HG03469 (cell line): ENCODE measurements at regions not wholly inside any gene's neighbourhood (a gene's known extent, or its start where the extent isn't known, plus 50 kb on each side); places are given as distances from the start of the nearest gene placed in this dataset.

Source experiments
- ATAC-seq: cut with Tn5 transposase; IDR thresholded peaks from one replicate; pipeline ENCODE4 v1.9.1; 2021; ENCODE audit warnings: mild to moderate bottlenecking, moderate library complexity, moderate number of reproducible peaks; ENCODE audit not compliant: unreplicated experiment

DNA sequence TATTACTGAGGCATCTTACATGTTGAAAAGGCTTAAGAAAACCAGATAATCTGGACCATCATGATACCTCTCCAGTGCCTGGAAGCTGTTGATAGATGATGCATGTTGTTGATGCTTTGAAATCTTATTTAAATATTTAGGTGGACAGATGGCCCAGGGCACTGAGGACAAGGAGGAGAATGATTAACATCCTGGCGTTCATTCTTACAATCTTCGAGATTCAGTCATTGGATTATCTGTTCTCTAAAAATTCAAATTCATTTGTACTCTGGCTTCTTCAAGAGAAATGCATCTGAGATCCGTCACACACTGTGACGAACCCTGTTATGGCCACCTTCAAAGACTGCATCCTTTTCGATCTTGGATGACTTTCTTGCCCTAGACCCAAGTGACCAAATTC is 121.3 kb upstream of the IGF1 start:
- ATAC-seq: no peak

DNA sequence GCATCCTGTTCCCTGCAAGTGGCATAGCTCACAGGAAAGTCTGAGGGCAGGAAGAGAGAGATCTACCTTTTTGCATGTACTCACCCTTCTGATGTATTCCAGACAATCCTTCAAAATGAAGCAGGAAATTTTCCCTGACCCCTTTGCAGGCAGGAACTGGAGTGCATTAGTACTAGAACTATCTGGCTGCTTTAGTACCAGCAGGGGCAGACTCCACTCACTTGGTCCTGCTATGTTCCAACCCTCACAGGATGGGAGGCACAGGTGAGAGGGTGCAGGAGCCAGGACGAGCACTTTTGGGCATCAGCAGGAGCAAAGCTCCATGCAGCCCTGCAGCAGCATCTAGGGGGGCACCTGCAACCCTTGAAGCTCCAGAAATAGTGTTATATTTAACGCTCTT is 116.3 kb upstream of the IGF1 start:
- ATAC-seq: no peak

DNA sequence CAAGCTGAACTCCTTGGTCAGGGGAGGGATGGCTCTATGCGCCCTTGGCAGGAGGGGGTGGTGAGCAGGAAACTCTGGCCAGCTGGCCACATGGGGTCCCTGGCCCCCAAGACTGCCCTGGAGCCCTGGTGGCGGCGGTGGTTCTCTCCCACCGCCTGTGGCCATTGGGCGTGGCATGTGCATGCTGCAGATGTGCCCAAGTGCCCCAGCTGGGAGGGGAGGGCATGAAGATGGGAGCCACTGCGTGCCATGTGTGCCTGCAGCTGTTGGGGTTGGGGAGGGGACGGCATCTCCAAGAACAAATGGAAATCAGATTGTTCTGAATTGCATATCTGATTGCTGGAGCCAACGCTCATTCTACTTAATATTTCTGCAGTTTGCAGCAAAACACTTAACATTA is 115.7 kb upstream of the IGF1 start:
- no peak for ATAC-seq

- ATAC-seq: no peak
These were observed 115.0 kb upstream of the IGF1 start for GRCh38 chr12:102595315-102595714.

GRCh38 chr12:102593134-102593533 is 112.8 kb upstream of the IGF1 start:
- ATAC-seq: no peak

DNA sequence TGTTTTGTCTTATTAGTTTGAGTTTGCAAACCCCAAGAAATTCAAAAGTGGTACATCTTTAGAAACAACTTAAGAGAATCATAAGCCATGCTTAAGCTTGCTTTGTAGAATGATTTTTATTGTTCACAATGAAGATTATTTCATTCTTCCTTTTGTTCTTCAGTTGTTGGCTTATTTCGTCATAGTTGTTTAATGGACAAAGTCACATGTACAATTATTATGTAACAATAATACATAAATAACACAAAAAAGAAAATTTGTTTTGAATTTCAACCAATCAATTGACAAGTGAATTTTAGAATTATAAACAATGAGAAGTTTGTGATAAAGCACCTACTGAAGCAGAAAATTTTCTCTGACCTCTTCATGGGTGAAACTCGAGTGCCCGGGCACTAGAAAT is 111.8 kb upstream of the IGF1 start:
- ATAC-seq: no peak

GRCh38 chr12:102573237-102573636 is 92.9 kb upstream of the IGF1 start:
- ATAC-seq: no peak

DNA sequence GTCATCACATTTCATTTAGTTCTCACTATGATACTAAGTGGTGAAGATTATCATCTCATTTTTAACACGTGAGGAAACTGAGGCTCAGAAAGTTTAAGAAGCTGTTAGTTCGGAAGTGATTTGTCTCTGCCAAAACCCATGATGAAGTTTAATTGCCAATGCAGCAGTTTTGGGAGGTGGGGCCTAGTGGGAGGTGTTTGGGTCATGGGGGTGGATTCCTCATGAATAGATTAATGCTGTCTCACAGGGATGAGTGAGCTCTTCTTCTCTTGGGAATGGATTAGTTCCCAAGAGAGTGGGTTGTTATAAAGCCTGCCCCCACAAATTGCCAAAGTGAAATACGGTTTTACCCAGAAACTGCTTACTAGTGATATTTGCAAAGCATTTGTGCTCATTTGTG is 91.5 kb upstream of the IGF1 start:
- no peak for ATAC-seq

DNA sequence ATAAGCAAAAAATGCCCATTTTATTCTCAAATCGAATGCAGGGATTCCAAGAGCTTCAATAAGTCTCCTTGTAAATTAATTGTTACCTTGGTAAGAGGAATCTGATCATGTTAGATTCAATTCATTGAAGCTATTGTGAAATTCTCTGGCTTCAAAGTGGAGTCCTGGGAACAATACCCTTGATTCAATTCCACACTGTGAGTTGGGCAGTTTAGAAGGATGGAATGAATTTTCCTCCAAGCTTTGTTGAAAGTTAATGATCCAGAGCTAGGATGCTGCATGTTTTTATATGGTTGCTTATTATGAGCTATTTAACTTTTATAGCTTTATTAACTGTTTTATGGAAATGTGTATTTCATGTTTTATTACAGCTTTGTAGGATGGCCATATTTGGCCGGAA is 89.9 kb upstream of the IGF1 start:
- ATAC-seq: no peak

GRCh38 chr12:102569803-102570202 is 89.4 kb upstream of the IGF1 start:
- ATAC-seq: no peak

DNA sequence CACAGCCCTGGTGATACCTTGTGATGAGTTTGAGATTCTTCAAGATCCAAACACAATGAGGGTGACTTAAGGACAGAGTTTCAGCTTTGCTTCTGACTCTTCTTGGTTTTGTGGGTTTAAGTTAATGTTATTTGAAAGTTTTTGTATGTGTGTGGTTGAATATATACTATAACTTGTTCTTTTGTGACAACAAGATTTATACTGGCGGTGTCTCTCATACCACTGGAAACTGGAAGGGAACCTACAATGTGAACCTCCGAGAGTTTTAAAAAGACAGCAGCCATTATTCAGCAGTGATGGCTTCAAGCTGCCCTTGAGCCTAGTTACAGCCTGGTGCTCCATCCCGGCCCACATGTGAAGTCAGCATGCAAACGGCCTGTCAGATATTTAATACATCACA is 87.9 kb upstream of the IGF1 start:
- no peak for ATAC-seq

DNA sequence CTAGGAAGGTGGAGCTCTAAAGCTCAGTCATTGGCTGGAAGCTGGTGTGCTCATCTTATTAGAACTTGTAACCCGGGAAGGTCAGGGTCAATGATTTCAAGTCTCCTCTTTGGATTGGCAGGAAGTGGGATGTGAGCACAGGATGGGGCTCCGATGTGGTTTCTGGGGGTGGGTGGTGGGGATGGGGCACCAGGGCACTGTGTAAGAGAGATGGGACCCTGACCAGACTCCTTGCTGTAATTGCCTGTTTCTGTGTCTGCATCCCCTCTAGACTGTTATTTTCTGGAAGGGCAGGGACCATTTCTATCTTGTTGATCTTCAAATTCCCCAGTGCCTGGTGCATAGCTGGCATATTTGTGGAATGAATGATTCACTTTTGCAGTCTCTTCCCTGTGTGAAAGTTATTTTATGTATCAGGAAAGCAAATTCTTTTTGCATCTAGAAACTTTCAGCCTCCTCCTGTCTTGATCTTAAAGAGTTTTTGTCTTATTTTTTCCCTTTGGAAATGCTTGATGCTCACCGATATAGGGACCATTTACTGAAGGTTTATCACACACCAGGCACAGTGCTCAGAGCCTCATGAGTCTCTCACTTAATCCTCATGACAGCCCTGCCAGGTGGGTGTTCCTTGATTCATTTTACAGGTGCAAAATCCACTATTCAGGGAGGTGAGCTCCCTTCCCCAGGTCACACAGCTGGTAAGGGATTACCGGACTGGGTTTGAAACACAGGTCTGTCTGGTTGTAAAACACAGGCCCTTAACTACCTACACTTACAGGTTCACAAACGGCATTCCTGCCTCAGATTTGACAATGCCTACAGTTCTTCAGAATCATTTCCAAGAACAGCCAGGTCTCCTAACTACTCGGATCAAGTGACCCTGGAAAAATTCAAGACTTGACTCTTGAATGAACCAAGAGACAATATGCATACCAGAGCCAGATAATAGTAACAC is 86.9 kb upstream of the IGF1 start:
- no peak for ATAC-seq

GRCh38 chr12:102565555-102565954 is 85.2 kb upstream of the IGF1 start:
- ATAC-seq: no peak

DNA sequence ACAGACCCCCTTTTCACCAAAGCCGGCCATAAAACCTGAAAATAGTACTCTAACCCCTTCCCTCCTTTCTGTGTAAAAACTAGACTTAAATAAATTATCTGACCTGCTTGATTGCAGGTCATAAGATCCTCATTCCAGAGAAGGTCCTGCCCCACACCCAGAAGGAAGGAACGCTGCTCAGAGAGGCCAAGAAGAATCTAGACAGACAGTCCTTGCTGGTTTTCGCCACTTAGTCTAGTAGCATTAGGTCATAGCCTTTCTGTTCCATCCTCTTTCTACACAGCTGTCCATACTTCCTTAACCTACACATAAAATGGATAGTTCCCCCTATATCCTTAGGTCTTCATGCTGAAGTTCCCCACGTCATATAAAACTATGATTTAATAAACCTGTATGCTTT is 83.7 kb upstream of the IGF1 start:
- ATAC-seq: no peak

GRCh38 chr12:102562836-102563425 is 82.6 kb upstream of the IGF1 start:
- no peak for ATAC-seq

GRCh38 chr12:102551186-102551585 is 70.8 kb upstream of the IGF1 start:
- ATAC-seq: no peak

GRCh38 chr12:102549691-102550090 is 69.3 kb upstream of the IGF1 start:
- ATAC-seq: no peak

DNA sequence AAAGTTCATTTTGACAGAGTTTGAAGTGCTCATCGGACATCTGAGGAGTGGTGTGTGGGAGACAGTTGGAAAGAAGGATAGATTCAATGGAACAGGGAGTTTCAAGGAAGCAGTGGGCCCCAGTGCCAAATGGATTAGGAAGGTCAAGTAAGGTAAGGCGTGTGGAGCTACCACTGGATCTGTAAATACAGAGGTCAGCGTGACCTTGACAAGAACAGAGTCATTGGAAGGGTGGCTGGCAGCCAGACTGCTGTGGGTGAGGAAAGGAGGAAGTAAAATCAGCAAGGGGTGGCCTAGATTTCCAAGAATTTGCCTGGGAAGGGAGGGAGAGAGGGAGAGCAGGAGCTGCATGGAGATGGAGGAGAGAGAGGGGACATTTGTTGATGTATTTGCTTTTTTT is 68.2 kb upstream of the IGF1 start:
- ATAC-seq: no peak

DNA sequence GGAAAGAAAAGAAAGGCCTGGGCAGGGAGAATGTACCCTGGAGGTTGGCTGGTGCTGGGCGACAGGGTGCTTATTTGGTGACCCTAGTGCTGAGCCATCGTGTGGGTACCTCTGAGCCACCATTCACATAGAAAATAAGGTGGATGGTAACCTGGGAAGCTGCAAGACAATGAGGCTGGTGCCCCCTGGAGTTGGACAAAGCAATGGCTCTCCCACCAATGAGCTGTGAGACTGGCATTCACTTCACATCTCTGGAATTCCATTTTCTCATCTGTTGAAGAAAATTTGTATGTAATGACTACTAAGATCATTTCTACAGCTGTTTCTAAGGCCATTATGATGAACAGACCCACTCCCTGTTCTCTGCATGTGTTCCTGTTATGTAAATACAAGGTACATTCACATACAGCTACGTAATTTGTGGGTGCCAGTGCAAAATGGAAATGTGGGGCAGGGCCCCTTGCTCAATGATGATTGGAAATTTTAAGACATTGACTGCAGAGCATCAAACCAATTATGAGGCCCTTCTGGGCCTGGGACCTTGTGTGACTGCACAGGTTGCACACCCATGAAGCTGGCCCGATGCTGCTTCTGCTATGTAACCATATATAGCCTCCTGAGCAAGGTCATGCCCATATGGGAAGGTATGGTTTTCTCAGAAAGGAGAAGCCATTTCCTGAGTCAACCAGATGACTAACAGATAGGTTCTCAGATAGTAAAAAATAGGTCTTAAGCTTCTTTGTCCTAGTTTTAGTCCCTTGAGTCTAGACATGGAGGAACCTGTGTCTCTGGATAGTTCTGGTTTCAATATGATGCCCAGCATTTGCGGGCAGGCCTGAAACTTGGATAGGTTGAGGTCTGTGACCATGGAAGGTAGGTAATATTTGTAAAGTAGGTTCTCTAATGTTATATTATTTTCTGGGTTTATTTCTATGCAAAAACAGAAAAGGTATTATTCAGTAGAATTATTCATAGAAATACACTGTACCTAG is 63.4 kb upstream of the IGF1 start:
- ATAC-seq: no peak

DNA sequence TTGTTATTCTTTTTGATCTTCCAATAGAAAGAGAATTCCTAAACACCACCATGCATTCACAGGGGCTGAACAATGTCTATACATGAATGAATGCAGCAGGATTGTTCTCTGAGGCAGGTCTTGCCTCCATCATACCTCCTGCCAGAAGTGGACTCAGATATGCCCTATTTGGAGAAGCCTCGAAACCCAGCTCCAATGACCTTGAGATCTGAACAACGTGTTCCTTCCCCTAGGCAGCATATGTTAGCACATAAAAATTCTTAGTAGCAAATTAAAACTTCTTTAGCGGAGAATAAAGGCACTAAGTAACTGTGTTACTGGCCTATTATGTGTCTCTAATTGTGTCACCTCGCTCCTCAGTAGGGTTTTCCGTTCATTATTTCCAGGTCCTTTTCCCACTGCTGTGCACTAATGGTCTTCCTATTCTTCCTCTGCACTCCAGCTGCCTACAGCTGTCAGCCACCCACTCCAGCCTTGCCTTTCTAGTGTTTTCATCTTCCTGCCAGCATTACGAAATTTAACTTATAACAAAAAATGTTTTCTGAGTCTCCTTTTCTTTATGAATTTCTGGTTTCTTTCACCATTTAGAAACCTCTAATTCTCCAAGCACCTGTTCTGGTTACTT is 62.6 kb upstream of the IGF1 start:
- ATAC-seq: no peak
